ENCODE measurements at regions not wholly inside any gene's neighbourhood (a gene's known extent, or its start where the extent isn't known, plus 50 kb on each side); places are given as distances from the start of the nearest gene placed in this dataset.

GRCh38 chr22:49619301-49619700 lies 208.4 kb downstream of the BRD1 start:
- no peaks in the 10 kb centered on the region for H4K20me1 ChIP-seq (ENCODE audit: insufficient read depth, low read length)
- no peaks in the 10 kb centered on the region for H3K4me1 ChIP-seq (ENCODE audit: low read length)
- DNase-seq = no peak
- H3K9me3 ChIP-seq (replicated peaks; ENCODE audit: insufficient read depth, low read length) = no peaks in the 10 kb centered on the region
- TF ChIP-seq EZH2phosphoT487 (IDR thresholded peaks at IDR 0.05; ENCODE audit: low read length) (no peak), CTCF (IDR thresholded peaks at IDR 0.05; ENCODE audit: low read length) (no peak), EZH2 (optimal IDR thresholded peaks at IDR 0.05; ENCODE audit: low read depth, low read length) (no peak)
- H3K27me3 ChIP-seq (replicated peaks; ENCODE audit: insufficient read depth, low read length) = no peaks in the 10 kb centered on the region
- H3K9me2 ChIP-seq (replicated peaks; ENCODE audit: insufficient read depth, low read length) = no peaks in the 10 kb centered on the region
- H3F3A ChIP-seq (ENCODE audit: insufficient read depth, low read length) = no peaks in the 10 kb centered on the region
- no peaks in the 10 kb centered on the region for H3K36me3 ChIP-seq (replicated peaks; ENCODE audit: insufficient read depth, low read length)
- no peak overlapping the region for H3K9ac ChIP-seq (ENCODE audit: low read length)
- peaks cover 55% of the 10 kb centered on the region for H3K79me2 ChIP-seq (ENCODE audit: low read length)
- no peak overlapping the region for H2AFZ ChIP-seq (ENCODE audit: low read length)
- H3K4me3 ChIP-seq (ENCODE audit: low read length) = no peak overlapping the region
- H3K27ac ChIP-seq (ENCODE audit: low read length) = no peak overlapping the region
- H3K4me2 ChIP-seq (ENCODE audit: low read depth, low read length) = no peak overlapping the region

GRCh38 chr22:49618677-49618953 lies 209.1 kb downstream of the BRD1 start:
- Histone ChIP-seq H3K4me3 (ENCODE audit: low read length) (no peak overlapping the region), H3K4me1 (ENCODE audit: low read length) (no peaks in the 10 kb centered on the region), H3K27me3 (replicated peaks; ENCODE audit: insufficient read depth, low read length) (no peaks in the 10 kb centered on the region), H3K9ac (ENCODE audit: low read length) (no peak overlapping the region), H3K9me3 (replicated peaks; ENCODE audit: insufficient read depth, low read length) (no peaks in the 10 kb centered on the region), H3K4me2 (ENCODE audit: low read depth, low read length) (no peak overlapping the region), H3K79me2 (ENCODE audit: low read length) (peaks cover 57% of the 10 kb centered on the region), H3K27ac (ENCODE audit: low read length) (no peak overlapping the region), H4K20me1 (ENCODE audit: insufficient read depth, low read length) (no peaks in the 10 kb centered on the region), H3F3A (ENCODE audit: insufficient read depth, low read length) (no peaks in the 10 kb centered on the region), H3K36me3 (replicated peaks; ENCODE audit: insufficient read depth, low read length) (no peaks in the 10 kb centered on the region), H2AFZ (ENCODE audit: low read length) (no peak overlapping the region), H3K9me2 (replicated peaks; ENCODE audit: insufficient read depth, low read length) (no peaks in the 10 kb centered on the region)
- DNase-seq = no peak
- TF ChIP-seq EZH2phosphoT487 (IDR thresholded peaks at IDR 0.05; ENCODE audit: low read length) (no peak), CTCF (IDR thresholded peaks at IDR 0.05; ENCODE audit: low read length) (no peak), EZH2 (optimal IDR thresholded peaks at IDR 0.05; ENCODE audit: low read depth, low read length) (no peak)

GRCh38 chr22:49617866-49618676 lies 209.6 kb downstream of the BRD1 start:
- Histone ChIP-seq H2AFZ (ENCODE audit: low read length) (no peak overlapping the region), H3K79me2 (ENCODE audit: low read length) (peaks cover 57% of the 10 kb centered on the region), H3K4me1 (ENCODE audit: low read length) (no peaks in the 10 kb centered on the region), H3K36me3 (replicated peaks; ENCODE audit: insufficient read depth, low read length) (no peaks in the 10 kb centered on the region), H3K9ac (ENCODE audit: low read length) (no peak overlapping the region), H3K9me2 (replicated peaks; ENCODE audit: insufficient read depth, low read length) (no peaks in the 10 kb centered on the region), H3K4me3 (ENCODE audit: low read length) (no peak overlapping the region), H3K27ac (ENCODE audit: low read length) (no peak overlapping the region), H4K20me1 (ENCODE audit: insufficient read depth, low read length) (no peaks in the 10 kb centered on the region), H3K27me3 (replicated peaks; ENCODE audit: insufficient read depth, low read length) (no peaks in the 10 kb centered on the region), H3F3A (ENCODE audit: insufficient read depth, low read length) (no peaks in the 10 kb centered on the region), H3K9me3 (replicated peaks; ENCODE audit: insufficient read depth, low read length) (no peaks in the 10 kb centered on the region), H3K4me2 (ENCODE audit: low read depth, low read length) (no peak overlapping the region)
- TF ChIP-seq CTCF (IDR thresholded peaks at IDR 0.05; ENCODE audit: low read length) (no peak), EZH2 (optimal IDR thresholded peaks at IDR 0.05; ENCODE audit: low read depth, low read length) (no peak), EZH2phosphoT487 (IDR thresholded peaks at IDR 0.05; ENCODE audit: low read length) (no peak)
- DNase-seq = no peak

Measured in MM.1S (cell line).